ENCODE measurements at regions not wholly inside any gene's neighbourhood (a gene's known extent, or its start where the extent isn't known, plus 50 kb on each side); places are given as distances from the start of the nearest gene placed in this dataset.
"Not testable (repeated sequence)": the region's sequence is repeated elsewhere in the genome, so short reads cannot be mapped to it uniquely, and the experiment has no call there.

DNA sequence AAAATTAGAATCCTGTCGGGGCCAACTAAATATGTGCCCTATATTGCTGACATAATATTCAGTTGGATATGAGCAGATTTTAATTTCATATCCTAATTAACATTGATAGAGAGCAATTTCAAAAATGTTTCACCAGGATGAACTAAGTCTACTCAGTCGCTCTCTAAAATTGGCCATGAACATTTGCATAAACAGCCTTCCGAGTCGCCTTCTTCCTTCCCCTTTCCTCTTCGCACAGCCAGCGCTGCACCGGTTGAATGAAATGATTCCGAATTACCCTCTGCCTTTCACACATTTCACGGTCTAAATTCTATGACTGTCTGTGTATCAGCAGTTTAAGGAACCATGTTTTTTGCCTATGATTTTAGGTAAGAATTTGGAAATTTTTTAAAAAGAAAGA lies 413.7 kb downstream of the LIG4 start:
- DNase-seq (ENCODE audit: low read depth): no peak
- H3K4me3 ChIP-seq (ENCODE audit: low read depth, low read length): no peak overlapping the region
- TF ChIP-seq, protein P1, sequence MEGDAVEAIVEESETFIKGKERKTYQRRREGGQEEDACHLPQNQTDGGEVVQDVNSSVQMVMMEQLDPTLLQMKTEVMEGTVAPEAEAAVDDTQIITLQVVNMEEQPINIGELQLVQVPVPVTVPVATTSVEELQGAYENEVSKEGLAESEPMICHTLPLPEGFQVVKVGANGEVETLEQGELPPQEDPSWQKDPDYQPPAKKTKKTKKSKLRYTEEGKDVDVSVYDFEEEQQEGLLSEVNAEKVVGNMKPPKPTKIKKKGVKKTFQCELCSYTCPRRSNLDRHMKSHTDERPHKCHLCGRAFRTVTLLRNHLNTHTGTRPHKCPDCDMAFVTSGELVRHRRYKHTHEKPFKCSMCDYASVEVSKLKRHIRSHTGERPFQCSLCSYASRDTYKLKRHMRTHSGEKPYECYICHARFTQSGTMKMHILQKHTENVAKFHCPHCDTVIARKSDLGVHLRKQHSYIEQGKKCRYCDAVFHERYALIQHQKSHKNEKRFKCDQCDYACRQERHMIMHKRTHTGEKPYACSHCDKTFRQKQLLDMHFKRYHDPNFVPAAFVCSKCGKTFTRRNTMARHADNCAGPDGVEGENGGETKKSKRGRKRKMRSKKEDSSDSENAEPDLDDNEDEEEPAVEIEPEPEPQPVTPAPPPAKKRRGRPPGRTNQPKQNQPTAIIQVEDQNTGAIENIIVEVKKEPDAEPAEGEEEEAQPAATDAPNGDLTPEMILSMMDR (IDR thresholded peaks at IDR 0.05; ENCODE audit: control insufficient read depth, extremely low read depth, insufficient read depth): no peak

DNA sequence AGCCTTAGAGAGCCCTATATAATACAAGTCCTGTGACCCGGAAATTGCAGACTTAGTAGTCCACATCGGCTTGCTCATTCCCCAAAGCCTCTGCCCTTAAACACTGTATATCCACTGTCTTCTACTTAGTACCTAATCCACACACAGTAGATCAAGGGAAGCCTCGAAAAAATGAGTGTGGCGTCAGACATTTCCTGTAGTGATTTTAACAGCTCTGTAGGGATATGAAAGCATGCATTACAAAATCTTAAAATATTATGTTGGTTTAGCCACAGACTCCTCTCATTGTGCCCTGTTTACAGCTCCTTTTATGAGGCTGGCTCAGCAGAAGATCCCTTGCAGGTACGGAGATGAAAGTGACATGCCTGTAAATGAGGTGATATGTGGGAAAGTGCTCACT lies 416.3 kb downstream of the LIG4 start:
- no peak overlapping the region for H3K4me3 ChIP-seq (ENCODE audit: low read depth, low read length)
- TF ChIP-seq, protein P1 (IDR thresholded peaks at IDR 0.05; ENCODE audit: control insufficient read depth, extremely low read depth, insufficient read depth): no peak
- no peak for DNase-seq (ENCODE audit: low read depth)

DNA sequence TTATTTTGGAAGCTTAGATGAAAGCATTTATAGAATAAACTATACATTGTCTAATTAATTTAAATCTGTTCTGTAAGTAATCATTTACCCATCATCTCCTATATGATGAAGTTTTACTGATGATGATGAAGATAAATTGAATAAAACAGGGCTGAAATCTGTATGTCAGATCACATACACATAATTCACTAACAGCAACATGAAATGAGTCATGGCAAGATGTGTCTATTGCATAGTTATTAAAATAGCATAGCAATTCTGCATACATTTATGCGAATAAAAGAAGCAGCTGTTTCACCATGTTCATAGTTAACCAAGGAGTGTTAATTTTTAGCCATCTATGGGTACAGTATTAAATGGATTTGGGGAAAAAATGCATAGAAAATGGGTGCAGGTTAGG lies 424.9 kb downstream of the LIG4 start:
- DNase-seq (ENCODE audit: low read depth): no peak
- TF ChIP-seq, protein P1 (IDR thresholded peaks at IDR 0.05; ENCODE audit: control insufficient read depth, extremely low read depth, insufficient read depth): no peak
- H3K4me3 ChIP-seq (ENCODE audit: low read depth, low read length): no peak overlapping the region

DNA sequence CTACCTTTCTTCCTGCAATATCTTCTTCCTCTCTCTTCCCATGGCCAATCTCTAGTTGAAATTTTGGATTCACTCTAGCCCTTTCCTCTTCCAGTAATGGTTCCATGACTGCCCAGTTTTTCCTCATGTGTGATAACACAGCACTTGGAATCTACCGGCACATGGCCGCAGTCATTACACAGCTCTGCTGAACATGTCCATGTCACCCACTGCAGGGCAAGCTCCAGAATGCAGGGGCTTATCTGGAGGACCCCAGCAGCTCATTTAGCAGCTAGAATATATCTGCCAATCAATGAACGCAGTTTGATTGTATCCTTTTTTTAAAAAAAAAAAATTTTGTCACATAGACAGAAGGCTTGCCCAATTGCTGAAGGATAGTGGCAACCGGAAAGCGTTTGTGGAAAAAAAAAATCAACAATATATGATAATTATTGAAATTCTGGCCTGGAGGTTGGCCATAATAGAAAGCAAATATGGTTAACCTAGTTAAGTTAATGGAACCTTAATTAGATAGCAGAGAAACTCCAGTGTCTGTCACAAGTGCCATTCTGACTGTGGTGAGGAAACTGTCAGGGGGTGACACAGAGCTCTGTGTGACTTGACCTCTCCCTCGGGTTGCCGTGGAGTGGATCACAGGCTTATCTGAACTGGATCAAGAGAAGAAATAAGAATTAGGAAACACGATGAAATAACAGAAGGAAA lies 426.7 kb downstream of the LIG4 start:
- TF ChIP-seq, protein P1 (IDR thresholded peaks at IDR 0.05; ENCODE audit: control insufficient read depth, extremely low read depth, insufficient read depth): no peak
- H3K4me3 ChIP-seq (ENCODE audit: low read depth, low read length): no peak overlapping the region
- no peak for DNase-seq (ENCODE audit: low read depth)

DNA sequence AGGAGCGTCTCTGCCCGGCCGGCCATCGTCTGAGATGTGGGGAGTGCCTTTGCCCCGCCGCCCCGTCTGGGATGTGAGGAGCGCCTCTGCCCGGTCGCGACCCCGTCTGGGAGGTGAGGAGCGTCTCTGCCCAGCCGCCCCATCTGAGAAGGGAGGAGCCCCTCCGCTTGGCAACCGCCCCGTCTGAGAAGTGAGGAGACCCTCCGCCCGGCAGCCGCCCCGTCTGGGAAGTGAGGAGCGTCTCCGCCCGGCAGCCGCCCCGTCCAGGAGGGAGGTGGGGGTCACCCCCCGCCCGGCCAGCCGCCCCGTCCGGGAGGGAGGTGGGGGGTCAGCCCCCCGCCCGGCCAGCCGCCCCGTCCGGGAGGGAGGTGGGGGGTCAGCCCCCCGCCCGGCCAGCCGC lies 432.7 kb downstream of the LIG4 start:
- DNase-seq (ENCODE audit: low read depth); H3K4me3 ChIP-seq (ENCODE audit: low read depth, low read length): not testable (repeated sequence)

DNA sequence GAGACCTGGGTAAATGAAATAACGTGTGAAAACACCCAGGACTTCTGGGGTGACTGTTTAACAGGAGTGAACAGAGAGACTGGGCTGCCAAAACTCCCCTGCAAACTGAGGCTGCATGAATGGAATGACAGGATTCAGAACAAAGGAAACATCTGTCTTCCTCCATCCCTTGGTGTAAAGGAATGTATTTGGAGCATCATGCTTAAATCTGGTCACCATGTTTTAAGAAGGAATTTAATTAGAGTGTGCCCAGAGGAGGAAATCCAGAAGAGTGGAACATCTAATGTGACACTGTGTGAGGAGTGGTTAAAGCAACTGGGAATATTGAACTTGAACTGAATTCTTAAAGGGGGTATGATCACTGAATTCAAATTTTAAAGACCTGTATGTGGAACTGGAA lies 437.2 kb downstream of the LIG4 start:
- DNase-seq (ENCODE audit: low read depth): no peak
- H3K4me3 ChIP-seq (ENCODE audit: low read depth, low read length): no peak overlapping the region
- TF ChIP-seq, protein P1 (IDR thresholded peaks at IDR 0.05; ENCODE audit: control insufficient read depth, extremely low read depth, insufficient read depth): no peak

DNA sequence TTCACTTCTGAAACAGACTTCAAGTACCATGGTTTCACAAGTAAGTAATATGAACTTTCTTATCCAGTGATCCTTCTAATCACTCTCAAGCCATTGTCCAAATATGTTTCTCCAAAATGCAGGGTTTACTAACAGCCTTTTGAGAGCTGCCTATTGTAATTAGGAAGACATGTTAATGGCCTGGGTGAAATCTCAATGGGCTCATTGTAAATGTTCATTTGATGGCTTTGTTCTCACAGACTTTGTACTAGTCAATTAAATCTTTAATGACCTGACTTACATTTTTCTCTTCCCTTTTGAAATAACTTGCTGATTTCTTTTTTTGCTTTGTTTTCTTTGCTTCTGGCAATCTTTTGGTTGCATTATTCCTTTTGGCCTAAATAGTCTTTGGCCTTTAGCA lies 444.8 kb downstream of the LIG4 start:
- no peak for DNase-seq (ENCODE audit: low read depth)
- TF ChIP-seq, protein P1 (IDR thresholded peaks at IDR 0.05; ENCODE audit: control insufficient read depth, extremely low read depth, insufficient read depth): no peak
- H3K4me3 ChIP-seq (ENCODE audit: low read depth, low read length): no peak overlapping the region

All from LNCaP clone FGC (cell line).